ENCODE measurements at regions not wholly inside any gene's neighbourhood (a gene's known extent, or its start where the extent isn't known, plus 50 kb on each side); places are given as distances from the start of the nearest gene placed in this dataset.

- TF ChIP-seq PAX5 (IDR thresholded peaks at IDR 0.05; ENCODE audit: insufficient read depth, low read length, severe bottlenecking) (no peak), POLR2A (IDR thresholded peaks at IDR 0.05; ENCODE audit: low read depth, low read length) (no peak), POLR2AphosphoS5 (IDR thresholded peaks at IDR 0.05; ENCODE audit: low read depth, low read length) (no peak)
Measured at GRCh38 chrX:6685489-6685888, 150.6 kb upstream of the VCX3A start.

Data from GM12891 (cell line).